RWPE2 (cell line): ENCODE measurements at regions not wholly inside any gene's neighbourhood (a gene's known extent, or its start where the extent isn't known, plus 50 kb on each side); places are given as distances from the start of the nearest gene placed in this dataset.

ENCODE experiments used
- ATAC-seq: fragments of 200-7000 bp; cut with Tn5 transposase; 3 replicates; pipeline ENCODE4 v1.9.1; 2021; ENCODE audit warnings: low read depth
- DNase-seq: peaks from one replicate; pipeline ENCODE4 v3.0.0-alpha.2; 2020; ENCODE audit warnings: low spot score
- H3K27ac ChIP-seq: fragments of 450-650 bp; 2 replicates; pipeline ENCODE4 v1.5.1; 2017; ENCODE audit warnings: mild to moderate bottlenecking; ENCODE audit not compliant: poor library complexity, severe bottlenecking
- H3K27me3 ChIP-seq: fragments of 250-450 bp; sonication (Bioruptor Pico); 2 replicates; pipeline ENCODE4 v1.5.1; 2021; ENCODE audit warnings: mild to moderate bottlenecking, moderate library complexity; ENCODE audit not compliant: insufficient read depth, poor library complexity, severe bottlenecking
- H3K36me3 ChIP-seq: fragments of 250-450 bp; sonication (Bioruptor Pico); 2 replicates; pipeline ENCODE4 v1.5.1; 2020; ENCODE audit warnings: low read depth, mild to moderate bottlenecking, moderate library complexity
- H3K4me1 ChIP-seq: fragments of 250-450 bp; sonication (Bioruptor Pico); 2 replicates; pipeline ENCODE4 v1.5.1; 2021; ENCODE audit warnings: mild to moderate bottlenecking, moderate library complexity; ENCODE audit not compliant: insufficient read depth, poor library complexity, severe bottlenecking
- H3K4me3 ChIP-seq: fragments of 250-450 bp; sonication (Bioruptor Pico); 2 replicates; pipeline ENCODE4 v1.5.1; 2021; ENCODE audit warnings: mild to moderate bottlenecking, moderate library complexity; ENCODE audit not compliant: severe bottlenecking
- H3K9me3 ChIP-seq: fragments of 250-450 bp; sonication (Bioruptor Pico); 2 replicates; pipeline ENCODE4 v1.5.1; 2021; ENCODE audit warnings: mild to moderate bottlenecking, moderate library complexity; ENCODE audit not compliant: severe bottlenecking
- CTCF ChIP-seq: fragments of 450-650 bp; IDR thresholded peaks from one replicate; pipeline ENCODE4 v1.5.1; 2017; ENCODE audit warnings: mild to moderate bottlenecking, moderate library complexity; ENCODE audit not compliant: poor library complexity, severe bottlenecking

GRCh38 chr7:80334908-80335307 lies 177.0 kb downstream of the GNAT3 start:
- H3K27me3 ChIP-seq, result no peaks in the 10 kb centered on the region
- H3K36me3 ChIP-seq, result no peaks in the 10 kb centered on the region
- DNase-seq (no peak), ATAC-seq (no peak)
- no peaks in the 10 kb centered on the region for H3K9me3 ChIP-seq
- H3K27ac ChIP-seq, result no peak overlapping the region
- no peak overlapping the region for H3K4me3 ChIP-seq
- no peak for TF ChIP-seq CTCF
- H3K4me1 ChIP-seq, result peaks cover 8% of the 10 kb centered on the region

GRCh38 chr7:80334196-80334595 lies 177.7 kb downstream of the GNAT3 start:
- ATAC-seq, result no peak
- Histone ChIP-seq H3K27ac (no peak overlapping the region), H3K36me3 (no peaks in the 10 kb centered on the region), H3K4me1 (peaks cover 9% of the 10 kb centered on the region), H3K27me3 (no peaks in the 10 kb centered on the region), H3K4me3 (no peak overlapping the region), H3K9me3 (no peaks in the 10 kb centered on the region)
- no peak for DNase-seq
- TF ChIP-seq CTCF, result no peak

- TF ChIP-seq CTCF, result no peak
- H3K9me3 ChIP-seq, result no peaks in the 10 kb centered on the region
- H3K4me3 ChIP-seq, result no peak overlapping the region
- H3K36me3 ChIP-seq, result no peaks in the 10 kb centered on the region
- no peak overlapping the region for H3K27ac ChIP-seq
- H3K4me1 ChIP-seq, result peaks cover 9% of the 10 kb centered on the region
- DNase-seq (no peak), ATAC-seq (no peak)
- H3K27me3 ChIP-seq, result no peaks in the 10 kb centered on the region
These were observed 178.8 kb downstream of the GNAT3 start for GRCh38 chr7:80333040-80333439.

- DNase-seq, result no peak
- no peak for TF ChIP-seq CTCF
- Histone ChIP-seq H3K27me3 (no peaks in the 10 kb centered on the region), H3K36me3 (no peaks in the 10 kb centered on the region), H3K4me1 (peaks cover 9% of the 10 kb centered on the region), H3K9me3 (no peaks in the 10 kb centered on the region), H3K4me3 (no peak overlapping the region), H3K27ac (no peak overlapping the region)
- no peak; the same call in 2 of the 3 replicates for ATAC-seq
These were observed 181.4 kb downstream of the GNAT3 start for GRCh38 chr7:80330434-80330833.

- no peaks in the 10 kb centered on the region for H3K27me3 ChIP-seq
- ATAC-seq (peak; percentile 96), DNase-seq (peak; percentile 70)
- no peaks in the 10 kb centered on the region for H3K36me3 ChIP-seq
- H3K27ac ChIP-seq, result peak overlapping the region; percentile 84
- H3K9me3 ChIP-seq, result no peaks in the 10 kb centered on the region
- no peak overlapping the region for H3K4me3 ChIP-seq
- no peak for TF ChIP-seq CTCF
- H3K4me1 ChIP-seq, result peaks cover 17% of the 10 kb centered on the region
These were observed 187.8 kb downstream of the GNAT3 start for GRCh38 chr7:80324032-80324431.
